HepG2 (cell line): ENCODE measurements at regions not wholly inside any gene's neighbourhood (a gene's known extent, or its start where the extent isn't known, plus 50 kb on each side); places are given as distances from the start of the nearest gene placed in this dataset.

Experiments
- ATAC-seq: fragments of 200-7000 bp; cut with Tn5 transposase; 3 replicates; pipeline ENCODE4 v1.9.1; 2020; ENCODE audit warnings: mild to moderate bottlenecking, moderate library complexity
- BruUV-seq: library from RNA; stranded (reverse); fragments of 400-500 nt; replicated peaks from 2 replicates; lab custom pipeline; 2021; lab: Mats Ljungman, UMichigan
- CTCF ChIA-PET: fragments of 300-600 bp; formaldehyde crosslinking; extraction: SDS; loops from one replicate; lab custom pipeline; 2021; ENCODE audit warnings: low total read pairs, inconsistent platforms, low intra/inter-chr PET ratio; lab: Yijun Ruan, JAX
- POLR2A ChIA-PET: fragments of 350-600 bp; sonication (Branson Sonifier 250); formaldehyde crosslinking; loops from one replicate; lab custom pipeline; 2020; ENCODE audit warnings: antibody characterized with exemption, inconsistent platforms; lab: Yijun Ruan, JAX
- DNase-seq: peaks from one replicate; pipeline ENCODE4 v3.0.0-alpha.2; 2015; ENCODE audit warnings: low spot score
- FAIRE-seq: peaks from 3 replicates; lab custom pipeline; 2011; peaks lifted over from hg19 to GRCh38; lab: Jason Lieb, UNC
- H2AFZ ChIP-seq: one replicate; pipeline ENCODE4 v1.6.1; 2011; ENCODE audit warnings: low read length, inconsistent platforms
- H3K27ac ChIP-seq: fragments of 300-600 bp; 3 replicates; pipeline ENCODE4 v1.8.0; 2011; ENCODE audit warnings: mixed run types, mild to moderate bottlenecking, mixed read lengths, low read length, inconsistent platforms; ENCODE audit not compliant: insufficient read depth; ENCODE audit errors: extremely low read length
- H3K27me3 ChIP-seq, 2 experiments: fragments of 200-600 bp in 1 of 2; 2 replicates in 1 of 2; 3 replicates in 1 of 2; pipeline versions ENCODE4 v1.6.0 to v1.8.0; 2011; ENCODE audit warnings: low read length in 2 of 2, mild to moderate bottlenecking in 2 of 2, moderate library complexity in 2 of 2, inconsistent platforms in 1 of 2; ENCODE audit not compliant: insufficient read depth in 2 of 2, control insufficient read depth in 1 of 2
- H3K36me3 ChIP-seq, 2 experiments: fragments of 200-600 bp in 1 of 2; replicated peaks in 1 of 2; 2 replicates in 1 of 2; 3 replicates in 1 of 2; pipeline versions ENCODE4 v1.5.1 to v1.8.0; 2011; ENCODE audit warnings: low read length in 2 of 2, inconsistent platforms in 1 of 2; ENCODE audit not compliant: insufficient read depth in 2 of 2, control insufficient read depth in 1 of 2
- H3K4me1 ChIP-seq: 2 replicates; pipeline ENCODE4 v1.5.1; 2012; ENCODE audit warnings: low read length, inconsistent platforms; ENCODE audit not compliant: insufficient read depth
- H3K4me2 ChIP-seq: 2 replicates; pipeline ENCODE4 v1.6.0; 2011; ENCODE audit warnings: low read depth, low read length, inconsistent platforms
- H3K4me3 ChIP-seq, 3 experiments: fragments of 200-600 bp in 1 of 3; sonication (generic), shearing (Covaris generic) in 1 of 3; replicated peaks in 1 of 3; 2 replicates each; pipeline ENCODE4 v1.5.1; 2011 to 2016; ENCODE audit warnings: low read length in 3 of 3, inconsistent platforms in 2 of 3, low read depth in 2 of 3, mild to moderate bottlenecking in 2 of 3, control low read depth in 1 of 3, mixed read lengths in 1 of 3; ENCODE audit not compliant: insufficient read depth in 1 of 3
- H3K79me2 ChIP-seq: one replicate; pipeline ENCODE4 v1.6.1; 2011; ENCODE audit warnings: low read length, inconsistent platforms; ENCODE audit not compliant: insufficient read depth
- H3K9ac ChIP-seq: 2 replicates; pipeline ENCODE4 v1.6.0; 2011; ENCODE audit warnings: mild to moderate bottlenecking, low read depth, low read length, inconsistent platforms; ENCODE audit not compliant: insufficient read depth
- H3K9me3 ChIP-seq: 2 replicates; pipeline ENCODE4 v1.5.1; 2012; ENCODE audit warnings: mild to moderate bottlenecking, low read length
- H4K20me1 ChIP-seq: 2 replicates; pipeline ENCODE4 v1.6.0; 2011; ENCODE audit warnings: inconsistent platforms, mild to moderate bottlenecking, low read length, moderate library complexity; ENCODE audit not compliant: insufficient read depth
- BCL6 ChIP-seq: IDR thresholded peaks from 2 replicates; pipeline ENCODE4 v1.6.1; 2016; ENCODE audit warnings: missing genetic modification reagents, missing compliant biosample characterization
- CBX1 ChIP-seq: IDR thresholded peaks from one replicate; pipeline ENCODE4 v1.6.1; 2016; ENCODE audit warnings: antibody characterized with exemption, low read depth
- ELF3 ChIP-seq: IDR thresholded peaks from 2 replicates; pipeline ENCODE4 v1.6.1; 2016; ENCODE audit warnings: missing genetic modification reagents, missing compliant biosample characterization
- FOXA1 ChIP-seq, 2 experiments: fragments of 450-650 bp in 1 of 2; sonication (generic) in 1 of 2; formaldehyde crosslinking in 1 of 2; IDR thresholded peaks; 2 replicates each; pipeline versions ENCODE4 v1.4.0 to v1.6.1; 2016 to 2020; ENCODE audit warnings: missing genetic modification reagents in 1 of 2
- GATA4 ChIP-seq: sonication (generic); IDR thresholded peaks from 2 replicates; pipeline ENCODE4 v1.6.1; 2016; ENCODE audit warnings: antibody characterized with exemption, low read depth, borderline replicate concordance
- HMG20B ChIP-seq: conservative IDR thresholded peaks from 2 replicates; pipeline ENCODE4 v1.6.1; 2016; ENCODE audit warnings: missing genetic modification reagents, missing compliant biosample characterization
- KDM1A ChIP-seq: IDR thresholded peaks from 2 replicates; pipeline ENCODE4 v1.6.1; 2016; ENCODE audit warnings: missing compliant biosample characterization
- KLF15 ChIP-seq: sonication (generic); formaldehyde crosslinking; IDR thresholded peaks from 2 replicates; pipeline ENCODE4 v1.8.1; 2023; ENCODE audit warnings: borderline replicate concordance, mild to moderate bottlenecking, inconsistent platforms, missing genetic modification reagents, mixed read lengths
- KLF9 ChIP-seq: IDR thresholded peaks from 2 replicates; pipeline ENCODE4 v1.6.1; 2016; ENCODE audit warnings: low read depth
- MED1 ChIP-seq: sonication (generic); formaldehyde crosslinking; IDR thresholded peaks from 2 replicates; pipeline ENCODE4 v1.4.0; 2020; ENCODE audit warnings: missing genetic modification reagents
- MXI1 ChIP-seq: IDR thresholded peaks from 3 replicates; pipeline ENCODE4 v1.6.1; 2012; ENCODE audit warnings: low read depth, low read length, inconsistent platforms, borderline replicate concordance
- NRL ChIP-seq: sonication (generic); formaldehyde crosslinking; IDR thresholded peaks from 2 replicates; pipeline ENCODE4 v1.5.0; 2020; ENCODE audit warnings: missing genetic modification reagents, mild to moderate bottlenecking, moderate library complexity, borderline replicate concordance
- RBM39 ChIP-seq: fragments of 200-400 bp; formaldehyde crosslinking; IDR thresholded peaks from one replicate; pipeline ENCODE4 v1.6.1; 2018; ENCODE audit warnings: antibody characterized with exemption, mild to moderate bottlenecking, low read depth, low read length; ENCODE audit not compliant: poor library complexity, severe bottlenecking
- SOX13 ChIP-seq, 3 experiments: fragments of 450-650 bp in 1 of 3; sonication (generic) in 1 of 3; formaldehyde crosslinking in 1 of 3; IDR thresholded peaks in 2 of 3; conservative IDR thresholded peaks in 1 of 3; 2 replicates each; pipeline versions ENCODE4 v1.5.0 to v1.6.1; 2016 to 2020; ENCODE audit warnings: antibody characterized with exemption in 1 of 3, mild to moderate bottlenecking in 1 of 3, missing compliant biosample characterization in 1 of 3, missing genetic modification reagents in 1 of 3, moderate library complexity in 1 of 3
- ZKSCAN5 ChIP-seq: sonication (generic); formaldehyde crosslinking; IDR thresholded peaks from 2 replicates; pipeline ENCODE4 v1.5.1; 2020; ENCODE audit warnings: mild to moderate bottlenecking, missing genetic modification reagents
- ZNF234 ChIP-seq: sonication (generic); formaldehyde crosslinking; conservative IDR thresholded peaks from 2 replicates; pipeline ENCODE4 v1.5.1; 2020; ENCODE audit warnings: mild to moderate bottlenecking, missing genetic modification reagents
- ZNF431 ChIP-seq: sonication (generic); formaldehyde crosslinking; IDR thresholded peaks from 2 replicates; pipeline ENCODE4 v1.9.0; 2022; ENCODE audit warnings: missing genetic modification reagents, low read depth, mild to moderate bottlenecking, borderline replicate concordance
- ZNF510 ChIP-seq: sonication (generic); formaldehyde crosslinking; IDR thresholded peaks from 2 replicates; pipeline ENCODE4 v1.4.0; 2020; ENCODE audit warnings: low read depth, mild to moderate bottlenecking, missing genetic modification reagents
- ZNF615 ChIP-seq: sonication (generic); formaldehyde crosslinking; IDR thresholded peaks from 2 replicates; pipeline ENCODE4 v1.5.0; 2020; ENCODE audit warnings: mild to moderate bottlenecking, missing genetic modification reagents, borderline replicate concordance
- ZNF768 ChIP-seq: sonication (generic); formaldehyde crosslinking; IDR thresholded peaks from 2 replicates; pipeline ENCODE4 v1.4.0; 2020; ENCODE audit warnings: missing genetic modification reagents
- ZNF777 ChIP-seq: sonication (generic); formaldehyde crosslinking; IDR thresholded peaks from 2 replicates; pipeline ENCODE4 v1.4.0; 2020; ENCODE audit warnings: missing genetic modification reagents
- ZNF878 ChIP-seq: sonication (generic); formaldehyde crosslinking; IDR thresholded peaks from 2 replicates; pipeline ENCODE4 v1.8.1; 2023; ENCODE audit warnings: mild to moderate bottlenecking, missing genetic modification reagents, moderate library complexity
- ZSCAN30 ChIP-seq: sonication (generic); formaldehyde crosslinking; IDR thresholded peaks from 2 replicates; pipeline ENCODE4 v1.5.0; 2020; ENCODE audit warnings: mild to moderate bottlenecking, missing genetic modification reagents
- in situ Hi-C: cut with HindIII; loops from 2 replicates; pipeline ENCODE4 v1.10.0; 2017; ENCODE audit warnings: low pct_unique_long_range_greater_than_20kb; ENCODE audit not compliant: extremely low pct_ligation_motif_present
- intact Hi-C: fragments of 100-400 bp; cut with micrococcal nuclease; formaldehyde crosslinking; loops from one replicate; pipeline ENCODE4 v1.10.0; 2022; ENCODE audit not compliant: unreplicated experiment
- TF ChIP-seq, protein P1 (sequence below): sonication (generic); formaldehyde crosslinking; IDR thresholded peaks from 2 replicates; pipeline ENCODE4 v1.4.0; 2020; ENCODE audit warnings: missing genetic modification reagents, mild to moderate bottlenecking, borderline replicate concordance

DNA sequence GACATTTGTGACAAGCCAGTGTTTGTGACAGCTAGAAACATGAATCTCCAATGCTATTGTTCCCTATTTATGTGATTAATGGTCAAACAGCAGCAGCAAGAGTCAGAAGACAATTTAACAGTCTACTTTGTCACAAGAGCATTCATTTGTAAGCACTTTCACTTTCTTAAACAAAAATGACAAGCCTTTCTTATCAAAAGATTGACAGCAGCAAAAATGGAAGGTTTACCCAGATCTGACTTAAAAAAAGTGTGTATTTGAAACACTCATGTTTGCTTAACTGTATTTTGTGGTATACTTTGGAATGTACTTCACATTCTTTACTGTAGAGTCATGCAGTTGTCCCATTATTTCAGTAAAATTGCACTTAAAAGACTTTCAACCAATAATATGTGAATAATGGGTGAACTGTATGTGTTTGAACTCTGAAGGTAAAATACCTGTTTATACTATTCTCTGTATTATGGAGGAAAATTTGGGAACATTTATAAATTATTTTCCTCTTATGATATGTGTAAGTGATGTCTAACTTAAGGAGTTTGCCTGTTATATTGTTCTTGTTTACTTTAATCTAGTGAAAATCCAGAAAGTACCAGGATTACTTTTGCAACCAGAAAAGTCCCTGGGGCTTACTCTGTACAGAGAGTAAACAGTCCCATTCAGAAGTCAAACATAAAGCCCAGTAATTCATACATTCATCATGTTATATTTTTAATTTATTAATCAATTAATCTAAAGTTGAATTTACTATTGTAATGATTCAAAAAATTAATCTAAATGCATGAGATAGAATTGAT lies 314.9 kb upstream of the TRAM1L1 start:
- CTCF ChIA-PET, result no interaction called here
- no peak overlapping the region for H3K4me2 ChIP-seq
- POLR2A ChIA-PET, result no interaction called here
- TF ChIP-seq ZNF431 (CRISPR knock-in tag), result no peak
- no peak for TF ChIP-seq ZNF510 (CRISPR knock-in tag)
- TF ChIP-seq ZNF234 (CRISPR knock-in tag), result no peak
- TF ChIP-seq FOXA1 (IDR thresholded peaks at IDR 0.05), result no peak
- TF ChIP-seq FOXA1 (CRISPR knock-in tag; IDR thresholded peaks at IDR 0.05), result 0 out of 2 replicates have a peak, but pooled peaks have one; percentile 11
- TF ChIP-seq KDM1A (CRISPR knock-in tag), result no peak
- TF ChIP-seq KLF15 (CRISPR knock-in tag), result no peak
- no peak for TF ChIP-seq ZKSCAN5 (CRISPR knock-in tag)
- no peak for TF ChIP-seq GATA4
- TF ChIP-seq NRL (CRISPR knock-in tag), result no peak
- TF ChIP-seq ELF3 (CRISPR knock-in tag), result no peak
- TF ChIP-seq, protein P1, sequence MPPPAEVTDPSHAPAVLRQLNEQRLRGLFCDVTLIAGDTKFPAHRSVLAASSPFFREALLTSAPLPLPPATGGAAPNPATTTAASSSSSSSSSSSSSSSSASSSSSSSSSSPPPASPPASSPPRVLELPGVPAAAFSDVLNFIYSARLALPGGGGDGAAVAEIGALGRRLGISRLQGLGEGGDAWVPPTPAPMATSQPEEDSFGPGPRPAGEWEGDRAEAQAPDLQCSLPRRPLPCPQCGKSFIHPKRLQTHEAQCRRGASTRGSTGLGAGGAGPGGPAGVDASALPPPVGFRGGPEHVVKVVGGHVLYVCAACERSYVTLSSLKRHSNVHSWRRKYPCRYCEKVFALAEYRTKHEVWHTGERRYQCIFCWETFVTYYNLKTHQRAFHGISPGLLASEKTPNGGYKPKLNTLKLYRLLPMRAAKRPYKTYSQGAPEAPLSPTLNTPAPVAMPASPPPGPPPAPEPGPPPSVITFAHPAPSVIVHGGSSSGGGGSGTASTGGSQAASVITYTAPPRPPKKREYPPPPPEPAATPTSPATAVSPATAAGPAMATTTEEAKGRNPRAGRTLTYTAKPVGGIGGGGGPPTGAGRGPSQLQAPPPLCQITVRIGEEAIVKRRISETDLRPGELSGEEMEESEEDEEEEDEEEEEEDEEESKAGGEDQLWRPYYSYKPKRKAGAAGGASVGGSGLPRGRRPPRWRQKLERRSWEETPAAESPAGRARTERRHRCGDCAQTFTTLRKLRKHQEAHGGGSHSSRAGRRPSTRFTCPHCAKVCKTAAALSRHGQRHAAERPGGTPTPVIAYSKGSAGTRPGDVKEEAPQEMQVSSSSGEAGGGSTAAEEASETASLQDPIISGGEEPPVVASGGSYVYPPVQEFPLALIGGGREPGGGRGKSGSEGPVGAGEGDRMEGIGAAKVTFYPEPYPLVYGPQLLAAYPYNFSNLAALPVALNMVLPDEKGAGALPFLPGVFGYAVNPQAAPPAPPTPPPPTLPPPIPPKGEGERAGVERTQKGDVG (CRISPR knock-in tag), result no peak
- no peak for TF ChIP-seq MXI1
- TF ChIP-seq HMG20B, result no peak
- TF ChIP-seq SOX13 (IDR thresholded peaks at IDR 0.05), result no peak
- peak in 1 of 2 experiments; percentile 45; a peak in 1 of 4 replicates for TF ChIP-seq SOX13 (CRISPR knock-in tag; conservative IDR thresholded peaks at IDR 0.05 in 1 of 2, IDR thresholded peaks at IDR 0.05 in 1 of 2)
- no peak for TF ChIP-seq ZNF777 (CRISPR knock-in tag)
- TF ChIP-seq BCL6 (CRISPR knock-in tag), result no peak
- TF ChIP-seq CBX1, result no peak
- no peak for TF ChIP-seq ZNF615 (CRISPR knock-in tag)
- no peak for TF ChIP-seq KLF9
- no peak for TF ChIP-seq MED1 (CRISPR knock-in tag)
- no peak for TF ChIP-seq ZNF768 (CRISPR knock-in tag)
- TF ChIP-seq ZSCAN30 (CRISPR knock-in tag), result no peak
- TF ChIP-seq ZNF878 (CRISPR knock-in tag), result no peak
- no peak for TF ChIP-seq RBM39

More for the DNA sequence above, 314.9 kb upstream of the TRAM1L1 start:
- Histone ChIP-seq H3K9me3 (no peaks in the 10 kb centered on the region), H3K9ac (no peak overlapping the region), H3K4me1 (peaks cover 10% of the 10 kb centered on the region; the same call in 1 of the 2 replicates), H3K27me3 (no peaks in the 10 kb centered on the region), H4K20me1 (no peaks in the 10 kb centered on the region), H3K27ac (no peak overlapping the region), H2AFZ (no peak overlapping the region), H3K79me2 (no peaks in the 10 kb centered on the region), H3K4me3 (no peak overlapping the region), H3K36me3 (no peaks in the 10 kb centered on the region)
- no TSS peak for BruUV-seq
- DNase-seq (peak; percentile 68), ATAC-seq (peak; percentile 61), FAIRE-seq (no peak)
- intact Hi-C loops, result no loop called here
- in situ Hi-C loops, result no loop called here
